22Rv1 (cell line): ENCODE measurements at regions not wholly inside any gene's neighbourhood (a gene's known extent, or its start where the extent isn't known, plus 50 kb on each side); places are given as distances from the start of the nearest gene placed in this dataset.

Experiments used
- CTCF ChIP-seq: fragments of 450-650 bp; IDR thresholded peaks from 2 replicates; pipeline ENCODE4 v1.5.1; 2017; ENCODE audit warnings: mild to moderate bottlenecking
- ZFX ChIP-seq: fragments of 450-650 bp; IDR thresholded peaks from 2 replicates; pipeline ENCODE4 v1.6.1; 2017; ENCODE audit warnings: antibody characterized with exemption, borderline replicate concordance

GRCh38 chr11:129698212-129698611, 117.4 kb upstream of the TMEM45B start:
- no peak for TF ChIP-seq CTCF
- no peak for TF ChIP-seq ZFX
